DOHH2 (cell line): ENCODE measurements at regions not wholly inside any gene's neighbourhood (a gene's known extent, or its start where the extent isn't known, plus 50 kb on each side); places are given as distances from the start of the nearest gene placed in this dataset.

ENCODE experiments used
- EZH2phosphoT487 ChIP-seq: fragments of 200-600 bp; sonication (generic); IDR thresholded peaks from 2 replicates; pipeline ENCODE4 v1.6.1; 2017; ENCODE audit warnings: borderline replicate concordance, mild to moderate bottlenecking, antibody characterized with exemption, low read length, moderate library complexity, mixed read lengths
- TF ChIP-seq, protein P1 (sequence below): fragments of 200-600 bp; sonication (generic); IDR thresholded peaks from one replicate; pipeline ENCODE4 v1.5.1; 2014; ENCODE audit warnings: antibody characterized with exemption, mild to moderate bottlenecking, low read depth, low read length; ENCODE audit not compliant: poor library complexity, severe bottlenecking

DNA sequence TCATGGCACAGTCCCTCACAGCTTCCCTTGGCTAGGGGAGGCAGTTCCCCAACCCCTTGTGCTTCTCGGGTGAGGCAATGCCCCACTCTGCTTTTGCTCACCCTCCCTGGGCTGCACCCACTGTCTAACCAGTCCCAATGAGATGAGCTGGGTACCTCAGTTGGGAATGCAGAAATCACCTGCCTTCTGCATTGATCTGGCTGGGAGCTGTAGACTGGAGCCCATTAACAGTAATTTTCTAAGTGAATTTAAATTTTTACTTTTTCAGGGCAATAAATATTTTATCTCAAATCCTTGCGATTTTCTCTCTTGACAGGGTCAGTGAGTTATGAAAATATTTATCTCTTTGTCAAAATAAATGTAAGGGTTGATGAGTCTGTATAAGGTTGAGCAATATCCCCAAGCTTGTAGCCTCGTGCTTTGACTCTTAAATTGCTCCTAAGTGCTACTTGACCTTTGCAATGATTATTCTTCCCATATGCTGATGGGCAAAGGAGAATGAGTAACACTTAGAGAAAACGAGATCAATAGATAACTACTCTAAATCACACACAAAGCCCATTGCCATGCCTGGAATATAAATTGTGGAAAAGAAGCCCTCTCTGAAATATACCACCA lies 82.1 kb upstream of the MOCS2 start:
- TF ChIP-seq EZH2phosphoT487: no peak
- TF ChIP-seq, protein P1, sequence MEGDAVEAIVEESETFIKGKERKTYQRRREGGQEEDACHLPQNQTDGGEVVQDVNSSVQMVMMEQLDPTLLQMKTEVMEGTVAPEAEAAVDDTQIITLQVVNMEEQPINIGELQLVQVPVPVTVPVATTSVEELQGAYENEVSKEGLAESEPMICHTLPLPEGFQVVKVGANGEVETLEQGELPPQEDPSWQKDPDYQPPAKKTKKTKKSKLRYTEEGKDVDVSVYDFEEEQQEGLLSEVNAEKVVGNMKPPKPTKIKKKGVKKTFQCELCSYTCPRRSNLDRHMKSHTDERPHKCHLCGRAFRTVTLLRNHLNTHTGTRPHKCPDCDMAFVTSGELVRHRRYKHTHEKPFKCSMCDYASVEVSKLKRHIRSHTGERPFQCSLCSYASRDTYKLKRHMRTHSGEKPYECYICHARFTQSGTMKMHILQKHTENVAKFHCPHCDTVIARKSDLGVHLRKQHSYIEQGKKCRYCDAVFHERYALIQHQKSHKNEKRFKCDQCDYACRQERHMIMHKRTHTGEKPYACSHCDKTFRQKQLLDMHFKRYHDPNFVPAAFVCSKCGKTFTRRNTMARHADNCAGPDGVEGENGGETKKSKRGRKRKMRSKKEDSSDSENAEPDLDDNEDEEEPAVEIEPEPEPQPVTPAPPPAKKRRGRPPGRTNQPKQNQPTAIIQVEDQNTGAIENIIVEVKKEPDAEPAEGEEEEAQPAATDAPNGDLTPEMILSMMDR: no peak
